ENCODE measurements at regions not wholly inside any gene's neighbourhood (a gene's known extent, or its start where the extent isn't known, plus 50 kb on each side); places are given as distances from the start of the nearest gene placed in this dataset.

DNA sequence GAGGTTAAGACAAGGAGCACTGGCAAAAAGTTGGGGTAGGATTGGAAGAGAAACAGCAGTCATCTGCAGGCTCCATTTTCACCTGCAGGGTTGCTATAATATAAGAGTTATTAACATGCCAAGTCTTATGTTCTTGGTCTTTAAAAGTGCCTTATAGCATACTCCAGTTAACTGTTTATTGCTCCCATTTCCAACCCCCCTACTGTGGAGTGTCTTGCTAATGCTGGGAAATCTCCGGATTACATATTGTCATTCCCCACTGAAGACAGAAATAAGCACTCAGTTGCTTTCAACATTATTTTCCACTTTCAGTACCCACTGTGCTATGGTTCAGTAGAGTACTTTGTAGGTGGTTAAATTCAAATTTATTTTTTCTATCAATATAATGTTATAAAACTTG is 1014.3 kb downstream of the RPA4 start:
- POLR2A ChIA-PET = no interaction called here
- CTCF ChIA-PET = no interaction called here
- Mint-ChIP-seq H3K4me1 (peaks cover 17% of the 10 kb centered on the region), H3K4me3 (no peak overlapping the region), H3K9me3 (peaks cover 3% of the 10 kb centered on the region; the same call in 1 of the 2 replicates), H3K36me3 (peaks cover 1% of the 10 kb centered on the region), H3K27ac (no peak overlapping the region), H3K27me3 (ENCODE audit: low read depth) (no peaks in the 10 kb centered on the region)
- ATAC-seq = no peak
- no peak for DNase-seq (ENCODE audit: low spot score)
- no peak for TF ChIP-seq AR (CRISPR knock-in tag; IDR thresholded peaks at IDR 0.05)
- TF ChIP-seq, protein P1, sequence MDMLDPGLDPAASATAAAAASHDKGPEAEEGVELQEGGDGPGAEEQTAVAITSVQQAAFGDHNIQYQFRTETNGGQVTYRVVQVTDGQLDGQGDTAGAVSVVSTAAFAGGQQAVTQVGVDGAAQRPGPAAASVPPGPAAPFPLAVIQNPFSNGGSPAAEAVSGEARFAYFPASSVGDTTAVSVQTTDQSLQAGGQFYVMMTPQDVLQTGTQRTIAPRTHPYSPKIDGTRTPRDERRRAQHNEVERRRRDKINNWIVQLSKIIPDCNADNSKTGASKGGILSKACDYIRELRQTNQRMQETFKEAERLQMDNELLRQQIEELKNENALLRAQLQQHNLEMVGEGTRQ (CRISPR knock-in tag; IDR thresholded peaks at IDR 0.05) = no peak
- no peak for TF ChIP-seq ZNF416 (CRISPR knock-in tag; IDR thresholded peaks at IDR 0.05)
- TF ChIP-seq, protein P2, sequence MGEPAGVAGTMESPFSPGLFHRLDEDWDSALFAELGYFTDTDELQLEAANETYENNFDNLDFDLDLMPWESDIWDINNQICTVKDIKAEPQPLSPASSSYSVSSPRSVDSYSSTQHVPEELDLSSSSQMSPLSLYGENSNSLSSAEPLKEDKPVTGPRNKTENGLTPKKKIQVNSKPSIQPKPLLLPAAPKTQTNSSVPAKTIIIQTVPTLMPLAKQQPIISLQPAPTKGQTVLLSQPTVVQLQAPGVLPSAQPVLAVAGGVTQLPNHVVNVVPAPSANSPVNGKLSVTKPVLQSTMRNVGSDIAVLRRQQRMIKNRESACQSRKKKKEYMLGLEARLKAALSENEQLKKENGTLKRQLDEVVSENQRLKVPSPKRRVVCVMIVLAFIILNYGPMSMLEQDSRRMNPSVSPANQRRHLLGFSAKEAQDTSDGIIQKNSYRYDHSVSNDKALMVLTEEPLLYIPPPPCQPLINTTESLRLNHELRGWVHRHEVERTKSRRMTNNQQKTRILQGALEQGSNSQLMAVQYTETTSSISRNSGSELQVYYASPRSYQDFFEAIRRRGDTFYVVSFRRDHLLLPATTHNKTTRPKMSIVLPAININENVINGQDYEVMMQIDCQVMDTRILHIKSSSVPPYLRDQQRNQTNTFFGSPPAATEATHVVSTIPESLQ (CRISPR knock-in tag; IDR thresholded peaks at IDR 0.05) = no peak
- no peak for TF ChIP-seq ZNF232 (CRISPR knock-in tag; IDR thresholded peaks at IDR 0.05)
- TF ChIP-seq, protein P3, sequence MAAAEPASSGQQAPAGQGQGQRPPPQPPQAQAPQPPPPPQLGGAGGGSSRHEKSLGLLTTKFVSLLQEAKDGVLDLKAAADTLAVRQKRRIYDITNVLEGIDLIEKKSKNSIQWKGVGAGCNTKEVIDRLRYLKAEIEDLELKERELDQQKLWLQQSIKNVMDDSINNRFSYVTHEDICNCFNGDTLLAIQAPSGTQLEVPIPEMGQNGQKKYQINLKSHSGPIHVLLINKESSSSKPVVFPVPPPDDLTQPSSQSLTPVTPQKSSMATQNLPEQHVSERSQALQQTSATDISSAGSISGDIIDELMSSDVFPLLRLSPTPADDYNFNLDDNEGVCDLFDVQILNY (CRISPR knock-in tag; IDR thresholded peaks at IDR 0.05) = no peak
- TF ChIP-seq OVOL2 (CRISPR knock-in tag; IDR thresholded peaks at IDR 0.05; ENCODE audit: borderline replicate concordance) = no peak
- TF ChIP-seq, protein P4, sequence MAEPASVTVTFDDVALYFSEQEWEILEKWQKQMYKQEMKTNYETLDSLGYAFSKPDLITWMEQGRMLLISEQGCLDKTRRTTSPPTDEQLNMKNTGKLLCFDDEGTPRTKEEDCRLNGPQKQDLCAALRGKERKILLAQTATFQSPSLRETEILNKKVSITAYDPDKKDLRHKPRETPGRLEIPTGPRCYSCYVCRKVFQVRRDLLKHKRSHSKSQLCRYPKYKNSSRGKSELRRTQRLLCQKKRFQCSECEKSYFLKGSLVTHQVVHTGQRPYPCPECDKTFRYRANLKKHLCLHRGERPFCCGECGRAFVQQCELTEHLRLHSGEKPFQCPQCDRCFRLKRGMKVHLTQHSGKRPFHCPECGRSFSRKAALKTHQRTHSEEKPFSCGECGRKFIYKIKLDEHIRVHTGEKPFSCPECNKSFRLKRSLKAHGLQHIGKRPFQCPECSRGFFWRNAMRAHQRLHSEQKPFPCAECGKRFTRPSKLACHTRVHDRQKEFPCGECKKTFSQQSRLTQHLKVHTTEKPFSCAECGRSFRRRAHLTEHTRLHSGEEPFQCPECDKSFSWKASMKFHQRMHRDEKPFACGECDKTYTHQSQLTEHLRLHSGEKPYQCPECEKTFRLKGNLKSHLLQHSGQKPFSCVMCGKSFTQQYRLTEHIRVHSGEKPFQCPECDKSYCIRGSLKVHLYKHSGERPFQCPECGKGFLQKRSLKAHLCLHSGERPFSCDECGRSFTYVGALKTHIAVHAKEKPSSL (CRISPR knock-in tag; conservative IDR thresholded peaks at IDR 0.05) = no peak
- no peak for TF ChIP-seq ZNF317 (CRISPR knock-in tag; IDR thresholded peaks at IDR 0.05; ENCODE audit: borderline replicate concordance, low read depth)
- TF ChIP-seq, protein P5, sequence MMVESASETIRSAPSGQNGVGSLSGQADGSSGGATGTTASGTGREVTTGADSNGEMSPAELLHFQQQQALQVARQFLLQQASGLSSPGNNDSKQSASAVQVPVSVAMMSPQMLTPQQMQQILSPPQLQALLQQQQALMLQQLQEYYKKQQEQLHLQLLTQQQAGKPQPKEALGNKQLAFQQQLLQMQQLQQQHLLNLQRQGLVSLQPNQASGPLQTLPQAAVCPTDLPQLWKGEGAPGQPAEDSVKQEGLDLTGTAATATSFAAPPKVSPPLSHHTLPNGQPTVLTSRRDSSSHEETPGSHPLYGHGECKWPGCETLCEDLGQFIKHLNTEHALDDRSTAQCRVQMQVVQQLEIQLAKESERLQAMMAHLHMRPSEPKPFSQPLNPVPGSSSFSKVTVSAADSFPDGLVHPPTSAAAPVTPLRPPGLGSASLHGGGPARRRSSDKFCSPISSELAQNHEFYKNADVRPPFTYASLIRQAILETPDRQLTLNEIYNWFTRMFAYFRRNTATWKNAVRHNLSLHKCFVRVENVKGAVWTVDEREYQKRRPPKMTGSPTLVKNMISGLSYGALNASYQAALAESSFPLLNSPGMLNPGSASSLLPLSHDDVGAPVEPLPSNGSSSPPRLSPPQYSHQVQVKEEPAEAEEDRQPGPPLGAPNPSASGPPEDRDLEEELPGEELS (CRISPR knock-in tag; IDR thresholded peaks at IDR 0.05) = no peak
- no peak for TF ChIP-seq E2F4 (CRISPR knock-in tag; IDR thresholded peaks at IDR 0.05; ENCODE audit: borderline replicate concordance, low read depth)

- peaks cover 17% of the 10 kb centered on the region for H3K4me1 Mint-ChIP-seq
- H3K36me3 Mint-ChIP-seq = no peaks in the 10 kb centered on the region
- H3K27ac Mint-ChIP-seq = peak overlapping the region; percentile 57; the same call in 1 of the 2 replicates
- H3K9me3 Mint-ChIP-seq = no peaks in the 10 kb centered on the region
- ChIA-PET POLR2A (no interaction called here), CTCF (no interaction called here)
- no peak for DNase-seq (ENCODE audit: low spot score)
- no peak for ATAC-seq
- H3K27me3 Mint-ChIP-seq (ENCODE audit: low read depth) = no peaks in the 10 kb centered on the region
- no peak overlapping the region for H3K4me3 Mint-ChIP-seq
- TF ChIP-seq FOXJ3 (CRISPR knock-in tag; IDR thresholded peaks at IDR 0.05; ENCODE audit: borderline replicate concordance) (no peak), CREB1 (CRISPR knock-in tag; IDR thresholded peaks at IDR 0.05) (no peak), ATF3 (CRISPR knock-in tag; conservative IDR thresholded peaks at IDR 0.05) (no peak), ZNF317 (CRISPR knock-in tag; IDR thresholded peaks at IDR 0.05; ENCODE audit: borderline replicate concordance, low read depth) (no peak), ZNF121 (CRISPR knock-in tag; IDR thresholded peaks at IDR 0.05) (no peak), IRF2 (CRISPR knock-in tag; IDR thresholded peaks at IDR 0.05; ENCODE audit: borderline replicate concordance, low read depth) (no peak)
- TF ChIP-seq, protein P3 (CRISPR knock-in tag; IDR thresholded peaks at IDR 0.05) = no peak
- TF ChIP-seq, protein P6, sequence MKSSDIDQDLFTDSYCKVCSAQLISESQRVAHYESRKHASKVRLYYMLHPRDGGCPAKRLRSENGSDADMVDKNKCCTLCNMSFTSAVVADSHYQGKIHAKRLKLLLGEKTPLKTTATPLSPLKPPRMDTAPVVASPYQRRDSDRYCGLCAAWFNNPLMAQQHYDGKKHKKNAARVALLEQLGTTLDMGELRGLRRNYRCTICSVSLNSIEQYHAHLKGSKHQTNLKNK (CRISPR knock-in tag; IDR thresholded peaks at IDR 0.05) = no peak
Measured at GRCh38 chrX:97898798-97899197, 1015.1 kb downstream of the RPA4 start.
